Neural progenitor cell (in vitro differentiated cells): ENCODE measurements at regions not wholly inside any gene's neighbourhood (a gene's known extent, or its start where the extent isn't known, plus 50 kb on each side); places are given as distances from the start of the nearest gene placed in this dataset.

ENCODE experiments used
- CTCF ChIP-seq: fragments of 200-600 bp; sonication (generic); IDR thresholded peaks from 2 replicates; pipeline ENCODE4 v1.5.1; 2017; ENCODE audit warnings: antibody characterized with exemption, mild to moderate bottlenecking
- EZH2 ChIP-seq: fragments of 200-600 bp; sonication (generic); IDR thresholded peaks from 2 replicates; pipeline ENCODE4 v1.6.1; 2017; ENCODE audit warnings: antibody characterized with exemption, mild to moderate bottlenecking, moderate library complexity
- EZH2phosphoT487 ChIP-seq: fragments of 200-600 bp; sonication (generic); IDR thresholded peaks from 2 replicates; pipeline ENCODE4 v1.6.1; 2017; ENCODE audit warnings: antibody characterized with exemption

- TF ChIP-seq CTCF (no peak), EZH2phosphoT487 (no peak), EZH2 (no peak)
These were observed 73.8 kb upstream of the UBAC2 start for GRCh38 chr13:99126821-99127220.
